ENCODE measurements at regions not wholly inside any gene's neighbourhood (a gene's known extent, or its start where the extent isn't known, plus 50 kb on each side); places are given as distances from the start of the nearest gene placed in this dataset.

DNA sequence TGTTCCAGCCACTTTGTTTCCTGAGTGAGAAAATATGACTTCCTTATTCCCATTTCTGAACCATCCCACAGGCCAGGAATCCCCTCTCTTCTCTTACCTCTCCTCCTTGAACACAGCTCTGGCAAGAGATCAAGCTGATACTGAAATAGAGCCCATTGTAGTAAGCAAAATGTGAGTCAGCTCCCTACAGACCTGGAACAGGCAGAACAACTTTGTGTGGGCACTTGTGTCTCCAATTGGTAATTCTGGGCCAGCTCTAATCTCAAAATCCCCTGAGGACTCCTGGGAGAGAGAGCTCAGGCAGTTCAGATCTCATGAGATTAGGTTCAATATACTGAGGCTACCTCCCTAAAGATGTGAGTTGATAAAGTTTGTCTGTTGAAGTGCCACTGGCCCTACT is 213.5 kb downstream of the GUCY2F start:
- Histone ChIP-seq H3K4me3 (ENCODE audit: low read depth, low read length) (no peak overlapping the region), H3K36me3 (ENCODE audit: control insufficient read depth, insufficient read depth, low read length) (no peaks in the 10 kb centered on the region), H3K27me3 (ENCODE audit: control insufficient read depth, insufficient read depth, low read length) (no peaks in the 10 kb centered on the region)
- no peak for DNase-seq (ENCODE audit: low read depth)
- TF ChIP-seq, protein P1, sequence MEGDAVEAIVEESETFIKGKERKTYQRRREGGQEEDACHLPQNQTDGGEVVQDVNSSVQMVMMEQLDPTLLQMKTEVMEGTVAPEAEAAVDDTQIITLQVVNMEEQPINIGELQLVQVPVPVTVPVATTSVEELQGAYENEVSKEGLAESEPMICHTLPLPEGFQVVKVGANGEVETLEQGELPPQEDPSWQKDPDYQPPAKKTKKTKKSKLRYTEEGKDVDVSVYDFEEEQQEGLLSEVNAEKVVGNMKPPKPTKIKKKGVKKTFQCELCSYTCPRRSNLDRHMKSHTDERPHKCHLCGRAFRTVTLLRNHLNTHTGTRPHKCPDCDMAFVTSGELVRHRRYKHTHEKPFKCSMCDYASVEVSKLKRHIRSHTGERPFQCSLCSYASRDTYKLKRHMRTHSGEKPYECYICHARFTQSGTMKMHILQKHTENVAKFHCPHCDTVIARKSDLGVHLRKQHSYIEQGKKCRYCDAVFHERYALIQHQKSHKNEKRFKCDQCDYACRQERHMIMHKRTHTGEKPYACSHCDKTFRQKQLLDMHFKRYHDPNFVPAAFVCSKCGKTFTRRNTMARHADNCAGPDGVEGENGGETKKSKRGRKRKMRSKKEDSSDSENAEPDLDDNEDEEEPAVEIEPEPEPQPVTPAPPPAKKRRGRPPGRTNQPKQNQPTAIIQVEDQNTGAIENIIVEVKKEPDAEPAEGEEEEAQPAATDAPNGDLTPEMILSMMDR (IDR thresholded peaks at IDR 0.05; ENCODE audit: insufficient read depth, low read depth, low read length) = no peak
- CTCF ChIA-PET = no interaction called here
- POLR2A ChIA-PET = no interaction called here

DNA sequence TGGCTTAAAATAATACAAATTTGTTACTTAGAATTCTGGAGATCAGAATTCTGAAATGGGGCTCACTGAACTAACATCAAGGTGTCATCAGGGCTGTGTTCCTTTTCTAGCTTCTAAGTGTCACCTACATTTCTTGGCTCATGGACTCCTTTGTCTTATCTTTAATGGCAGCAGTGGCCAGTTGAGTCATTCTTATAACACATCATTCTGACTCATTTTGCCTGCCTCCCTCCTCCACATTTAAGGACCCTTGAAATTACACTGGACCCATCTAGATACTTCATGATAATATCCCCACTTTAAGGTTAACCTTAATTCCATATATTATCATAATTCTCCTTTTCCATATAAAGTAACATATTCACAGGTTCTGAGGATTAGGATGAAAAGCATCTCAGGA is 215.9 kb downstream of the GUCY2F start:
- CTCF ChIA-PET = no interaction called here
- POLR2A ChIA-PET = no interaction called here
- H3K27me3 ChIP-seq (ENCODE audit: control insufficient read depth, insufficient read depth, low read length) = no peaks in the 10 kb centered on the region
- H3K4me3 ChIP-seq (ENCODE audit: low read depth, low read length) = no peak overlapping the region
- DNase-seq (ENCODE audit: low read depth) = no peak
- no peaks in the 10 kb centered on the region for H3K36me3 ChIP-seq (ENCODE audit: control insufficient read depth, insufficient read depth, low read length)
- TF ChIP-seq, protein P1 (IDR thresholded peaks at IDR 0.05; ENCODE audit: insufficient read depth, low read depth, low read length) = no peak

DNA sequence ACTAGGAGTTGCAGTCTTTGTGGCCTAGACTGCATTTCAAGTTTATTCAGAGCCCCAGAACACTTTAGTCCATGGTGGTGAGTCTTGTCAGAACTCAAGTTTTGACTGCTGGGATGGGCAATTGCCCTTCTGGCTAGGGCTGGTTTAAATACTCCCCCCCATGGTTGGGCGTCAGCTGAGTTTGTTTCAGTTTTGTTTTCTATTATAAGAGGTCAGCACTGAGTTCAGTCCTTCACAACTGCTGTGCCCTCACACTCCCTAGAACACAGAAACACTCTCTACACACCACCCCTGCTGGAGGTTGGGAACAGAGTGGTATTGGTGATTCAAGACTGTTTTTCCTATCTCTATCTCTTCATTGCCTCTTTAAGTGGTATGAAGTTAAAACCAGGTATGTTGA is 217.0 kb downstream of the GUCY2F start:
- TF ChIP-seq, protein P1 (IDR thresholded peaks at IDR 0.05; ENCODE audit: insufficient read depth, low read depth, low read length) = no peak
- Histone ChIP-seq H3K36me3 (ENCODE audit: control insufficient read depth, insufficient read depth, low read length) (no peaks in the 10 kb centered on the region), H3K4me3 (ENCODE audit: low read depth, low read length) (no peak overlapping the region), H3K27me3 (ENCODE audit: control insufficient read depth, insufficient read depth, low read length) (no peaks in the 10 kb centered on the region)
- POLR2A ChIA-PET = no interaction called here
- no peak for DNase-seq (ENCODE audit: low read depth)
- CTCF ChIA-PET = no interaction called here

DNA sequence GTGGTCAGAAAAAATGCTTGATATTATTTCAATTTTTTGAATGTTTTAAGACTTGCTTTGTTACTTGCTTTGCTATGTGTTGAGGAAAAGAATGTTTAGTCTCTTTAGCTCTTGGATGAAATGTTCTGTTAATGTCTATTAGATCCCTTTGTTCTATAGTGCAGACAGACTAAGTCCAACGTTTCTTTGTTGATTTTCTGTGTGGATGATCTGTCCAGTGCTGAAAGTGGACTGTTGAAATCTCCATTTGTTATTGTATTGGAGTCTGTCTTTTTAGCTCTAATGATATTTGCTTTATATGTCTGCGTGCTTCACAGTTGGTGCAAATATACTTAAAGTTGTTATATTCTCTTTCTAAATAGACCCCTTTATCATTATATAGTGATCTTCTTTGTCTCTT is 220.6 kb downstream of the GUCY2F start:
- TF ChIP-seq, protein P1 (IDR thresholded peaks at IDR 0.05; ENCODE audit: insufficient read depth, low read depth, low read length) = no peak
- CTCF ChIA-PET = no interaction called here
- no peak overlapping the region for H3K4me3 ChIP-seq (ENCODE audit: low read depth, low read length)
- POLR2A ChIA-PET = no interaction called here
- DNase-seq (ENCODE audit: low read depth) = no peak
- no peaks in the 10 kb centered on the region for H3K27me3 ChIP-seq (ENCODE audit: control insufficient read depth, insufficient read depth, low read length)
- H3K36me3 ChIP-seq (ENCODE audit: control insufficient read depth, insufficient read depth, low read length) = no peaks in the 10 kb centered on the region

DNA sequence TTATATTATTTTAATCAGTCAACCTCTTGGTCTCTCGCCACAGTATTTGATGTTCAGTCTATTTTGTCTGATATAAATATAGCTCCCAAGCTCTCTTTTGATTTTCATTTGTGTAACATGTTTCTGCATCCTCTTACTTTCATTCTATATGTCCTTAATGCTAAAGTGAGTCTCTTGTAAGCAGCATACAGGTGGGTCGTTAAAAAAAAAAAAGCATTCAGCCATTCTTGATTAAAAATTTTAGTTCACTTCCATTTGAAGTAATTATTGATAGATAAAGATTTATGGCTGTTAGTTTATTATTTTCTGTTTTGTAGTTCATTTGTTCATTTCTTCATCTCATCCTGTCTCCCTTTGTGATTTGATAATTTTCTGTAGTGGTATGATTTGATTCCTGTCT is 229.1 kb downstream of the GUCY2F start:
- Histone ChIP-seq H3K27me3 (ENCODE audit: control insufficient read depth, insufficient read depth, low read length) (no peaks in the 10 kb centered on the region), H3K36me3 (ENCODE audit: control insufficient read depth, insufficient read depth, low read length) (no peaks in the 10 kb centered on the region), H3K4me3 (ENCODE audit: low read depth, low read length) (no peak overlapping the region)
- ChIA-PET CTCF (no interaction called here), POLR2A (no interaction called here)
- no peak for DNase-seq (ENCODE audit: low read depth)
- TF ChIP-seq, protein P1 (IDR thresholded peaks at IDR 0.05; ENCODE audit: insufficient read depth, low read depth, low read length) = no peak
